ENCODE measurements at regions not wholly inside any gene's neighbourhood (a gene's known extent, or its start where the extent isn't known, plus 50 kb on each side); places are given as distances from the start of the nearest gene placed in this dataset.

- TF ChIP-seq JUN (IDR thresholded peaks at IDR 0.05; ENCODE audit: borderline replicate concordance, insufficient read depth, insufficient read length, low read depth) (no peak), GATA2 (IDR thresholded peaks at IDR 0.05; ENCODE audit: insufficient read depth, insufficient read length, low read depth, low read length) (no peak), POLR2A (IDR thresholded peaks at IDR 0.05; ENCODE audit: low read depth, low read length) (no peak), EZH2 (IDR thresholded peaks at IDR 0.05; ENCODE audit: borderline replicate concordance, low read depth, low read length, severe bottlenecking) (no peak), MYC (IDR thresholded peaks at IDR 0.05; ENCODE audit: low read depth, low read length) (no peak), MAX (IDR thresholded peaks at IDR 0.05; ENCODE audit: insufficient read depth, insufficient read length) (no peak), CTCF (IDR thresholded peaks at IDR 0.05; ENCODE audit: extremely low read depth in 1 of 2, insufficient read depth in 1 of 2, low read depth in 1 of 2, low read length in 2 of 2) (no peak)
- peaks cover 17 to 26% of the 10 kb centered on the region in 2 experiments for H3K27me3 ChIP-seq (ENCODE audit: control insufficient read depth in 2 of 2, insufficient read depth in 2 of 2, low read length in 2 of 2)
These were observed 100.5 kb upstream of the ZBTB40 start for GRCh38 chr1:22350924-22351767.

More at GRCh38 chr1:22350924-22351767, 100.5 kb upstream of the ZBTB40 start:
- Histone ChIP-seq H3K36me3 (ENCODE audit: control insufficient read depth in 2 of 2, extremely low read depth in 1 of 2, insufficient read depth in 2 of 2, low read length in 2 of 2) (no peaks in the 10 kb centered on the region), H3K9ac (replicated peaks; ENCODE audit: extremely low read depth, insufficient read depth, low read length) (no peak overlapping the region), H3K4me2 (ENCODE audit: insufficient read depth, low read length) (no peak overlapping the region), H3K9me3 (replicated peaks; ENCODE audit: control insufficient read depth, insufficient read depth, low read length) (no peaks in the 10 kb centered on the region), H2AFZ (ENCODE audit: low read depth, low read length) (peak overlapping the region; percentile 1), H3K79me2 (ENCODE audit: control insufficient read depth, insufficient read depth, low read length) (no peaks in the 10 kb centered on the region), H4K20me1 (replicated peaks; ENCODE audit: control insufficient read depth, extremely low read depth, insufficient read depth, low read length) (no peaks in the 10 kb centered on the region), H3K27ac (ENCODE audit: insufficient read depth, low read depth, low read length) (no peak overlapping the region), H3K9me1 (replicated peaks; ENCODE audit: control insufficient read depth, extremely low read depth, insufficient read depth, low read length) (no peaks in the 10 kb centered on the region), H3K4me1 (ENCODE audit: control insufficient read depth, extremely low read depth, insufficient read depth, low read length) (peaks cover 10% of the 10 kb centered on the region), H3K4me3 (replicated peaks in 1 of 3; ENCODE audit: insufficient read depth in 1 of 3, low read depth in 1 of 3, low read length in 3 of 3) (no peak overlapping the region)
- CTCF ChIA-PET: interaction anchor here (0.6 to 1.4 kb wide), 3 partner anchors 13 to 65 kb away, joined by 3 to 5 read pairs (median 3); no protein-coding TSS in a partner anchor
- FAIRE-seq: peak; percentile 21
- no TSS peak for BruUV-seq (replicated peaks)
- intact Hi-C loops (cut with micrococcal nuclease) (no loop called here), dilution Hi-C loops (cut with MboI; ENCODE audit: extremely low pct_ligation_motif_present, low sequenced_read_pairs) (no loop called here)
- POLR2A ChIA-PET: no interaction called here
- DNase-seq (ENCODE audit: low read depth, low spot score): no peak

All from endothelial cell of umbilical vein (primary cell).